ENCODE measurements at regions not wholly inside any gene's neighbourhood (a gene's known extent, or its start where the extent isn't known, plus 50 kb on each side); places are given as distances from the start of the nearest gene placed in this dataset. TPM values are rescaled to one million over a fixed set of nuclear protein-coding genes. Genes with fewer than 3 reads are reported as not detected.

GRCh38 chr22:25509374-25509791, 55.1 kb upstream of the GRK3 start:
- H4K8ac ChIP-seq (ENCODE audit: low read depth, low read length), result no peak overlapping the region
- H3K79me2 ChIP-seq (ENCODE audit: control insufficient read depth, insufficient read depth, low read length), result no peaks in the 10 kb centered on the region
- no peak overlapping the region for H4K5ac ChIP-seq (ENCODE audit: low read length)
- H2BK5ac ChIP-seq (ENCODE audit: low read length), result no peak overlapping the region
- no peak overlapping the region for H3K18ac ChIP-seq (ENCODE audit: low read length)
- no peaks in the 10 kb centered on the region for H3K27me3 ChIP-seq (ENCODE audit: insufficient read depth, low read length, poor library complexity)
- WGBS (ENCODE audit: extremely low coverage, insufficient coverage, low lambda C conversion rate), result no CpG with 5 or more reads among the region's 5 CpGs
- no peak overlapping the region for H2BK120ac ChIP-seq (ENCODE audit: low read depth, low read length)
- H3K23ac ChIP-seq (ENCODE audit: low read length), result no peak overlapping the region
- H2AK5ac ChIP-seq (ENCODE audit: low read length), result no peak overlapping the region
- no peak overlapping the region for H2BK15ac ChIP-seq (replicated peaks; ENCODE audit: low read depth)
- H3K79me1 ChIP-seq (ENCODE audit: low read length), result no peaks in the 10 kb centered on the region
- no peaks in the 10 kb centered on the region for H3K36me3 ChIP-seq (ENCODE audit: control insufficient read depth, insufficient read depth, low read length)
- H3K4me3 ChIP-seq (ENCODE audit: low read length), result no peak overlapping the region
- no peak overlapping the region for H3K4ac ChIP-seq (ENCODE audit: low read depth, low read length)
- H3K27ac ChIP-seq (ENCODE audit: low read depth, low read length), result no peak overlapping the region
- no peaks in the 10 kb centered on the region for H3K4me1 ChIP-seq (ENCODE audit: control insufficient read depth, low read depth, low read length)
- H3K4me2 ChIP-seq (ENCODE audit: low read length), result no peak overlapping the region
- no peak overlapping the region for H3K56ac ChIP-seq (ENCODE audit: low read length)
- H3K9ac ChIP-seq (ENCODE audit: low read length), result no peak overlapping the region
- DNase-seq, result no peak

GRCh38 chr22:25510876-25511275, 53.6 kb upstream of the GRK3 start:
- Histone ChIP-seq H3K27ac (ENCODE audit: low read depth, low read length) (no peak overlapping the region), H2BK15ac (replicated peaks; ENCODE audit: low read depth) (no peak overlapping the region), H4K5ac (ENCODE audit: low read length) (no peak overlapping the region), H2AK5ac (ENCODE audit: low read length) (no peak overlapping the region), H4K8ac (ENCODE audit: low read depth, low read length) (no peak overlapping the region), H3K18ac (ENCODE audit: low read length) (no peak overlapping the region), H3K79me2 (ENCODE audit: control insufficient read depth, insufficient read depth, low read length) (no peaks in the 10 kb centered on the region), H3K23ac (ENCODE audit: low read length) (no peak overlapping the region), H3K4me1 (ENCODE audit: control insufficient read depth, low read depth, low read length) (no peaks in the 10 kb centered on the region), H3K36me3 (ENCODE audit: control insufficient read depth, insufficient read depth, low read length) (no peaks in the 10 kb centered on the region), H2BK5ac (ENCODE audit: low read length) (no peak overlapping the region), H3K56ac (ENCODE audit: low read length) (no peak overlapping the region), H3K27me3 (ENCODE audit: insufficient read depth, low read length, poor library complexity) (no peaks in the 10 kb centered on the region), H3K4me3 (ENCODE audit: low read length) (no peak overlapping the region), H3K4me2 (ENCODE audit: low read length) (no peak overlapping the region), H3K79me1 (ENCODE audit: low read length) (no peaks in the 10 kb centered on the region), H3K4ac (ENCODE audit: low read depth, low read length) (no peak overlapping the region), H2BK120ac (ENCODE audit: low read depth, low read length) (no peak overlapping the region), H3K9ac (ENCODE audit: low read length) (no peak overlapping the region)
- WGBS (ENCODE audit: extremely low coverage, insufficient coverage, low lambda C conversion rate), result no CpG with 5 or more reads among the region's 3 CpGs
- no peak for DNase-seq

- Histone ChIP-seq H2BK5ac (ENCODE audit: low read length) (no peak overlapping the region), H3K56ac (ENCODE audit: low read length) (no peak overlapping the region), H3K4me3 (ENCODE audit: low read length) (no peak overlapping the region), H4K8ac (ENCODE audit: low read depth, low read length) (no peak overlapping the region), H3K27ac (ENCODE audit: low read depth, low read length) (no peak overlapping the region), H4K5ac (ENCODE audit: low read length) (no peak overlapping the region), H3K79me1 (ENCODE audit: low read length) (no peaks in the 10 kb centered on the region), H3K4me1 (ENCODE audit: control insufficient read depth, low read depth, low read length) (no peaks in the 10 kb centered on the region), H3K18ac (ENCODE audit: low read length) (no peak overlapping the region), H3K9ac (ENCODE audit: low read length) (no peak overlapping the region), H3K23ac (ENCODE audit: low read length) (no peak overlapping the region), H3K36me3 (ENCODE audit: control insufficient read depth, insufficient read depth, low read length) (no peaks in the 10 kb centered on the region), H3K79me2 (ENCODE audit: control insufficient read depth, insufficient read depth, low read length) (no peaks in the 10 kb centered on the region), H3K27me3 (ENCODE audit: insufficient read depth, low read length, poor library complexity) (no peaks in the 10 kb centered on the region), H2BK120ac (ENCODE audit: low read depth, low read length) (no peak overlapping the region), H3K4me2 (ENCODE audit: low read length) (no peak overlapping the region), H3K4ac (ENCODE audit: low read depth, low read length) (no peak overlapping the region), H2BK15ac (replicated peaks; ENCODE audit: low read depth) (no peak overlapping the region), H2AK5ac (ENCODE audit: low read length) (no peak overlapping the region)
- DNase-seq, result no peak
- no CpG with 5 or more reads among the region's 3 CpGs for WGBS (ENCODE audit: extremely low coverage, insufficient coverage, low lambda C conversion rate)
Observed at GRCh38 chr22:25511725-25512124, 52.8 kb upstream of the GRK3 start.

- no peak overlapping the region for H2BK120ac ChIP-seq (ENCODE audit: low read depth, low read length)
- no peak overlapping the region for H3K4me3 ChIP-seq (ENCODE audit: low read length)
- no peaks in the 10 kb centered on the region for H3K79me1 ChIP-seq (ENCODE audit: low read length)
- H3K4me2 ChIP-seq (ENCODE audit: low read length), result no peak overlapping the region
- WGBS (ENCODE audit: extremely low coverage, insufficient coverage, low lambda C conversion rate), result no CpG with 5 or more reads among the region's 13 CpGs
- H3K4me1 ChIP-seq (ENCODE audit: control insufficient read depth, low read depth, low read length), result no peaks in the 10 kb centered on the region
- H3K4ac ChIP-seq (ENCODE audit: low read depth, low read length), result no peak overlapping the region
- no peak overlapping the region for H2BK15ac ChIP-seq (replicated peaks; ENCODE audit: low read depth)
- H3K27ac ChIP-seq (ENCODE audit: low read depth, low read length), result no peak overlapping the region
- peak; percentile 69 for DNase-seq
- H3K56ac ChIP-seq (ENCODE audit: low read length), result no peak overlapping the region
- H3K18ac ChIP-seq (ENCODE audit: low read length), result no peak overlapping the region
- no peaks in the 10 kb centered on the region for H3K36me3 ChIP-seq (ENCODE audit: control insufficient read depth, insufficient read depth, low read length)
- no peak overlapping the region for H3K23ac ChIP-seq (ENCODE audit: low read length)
- H2BK5ac ChIP-seq (ENCODE audit: low read length), result no peak overlapping the region
- no peak overlapping the region for H4K8ac ChIP-seq (ENCODE audit: low read depth, low read length)
- no peak overlapping the region for H2AK5ac ChIP-seq (ENCODE audit: low read length)
- H3K9ac ChIP-seq (ENCODE audit: low read length), result no peak overlapping the region
- no peaks in the 10 kb centered on the region for H3K79me2 ChIP-seq (ENCODE audit: control insufficient read depth, insufficient read depth, low read length)
- no peak overlapping the region for H4K5ac ChIP-seq (ENCODE audit: low read length)
- H3K27me3 ChIP-seq (ENCODE audit: insufficient read depth, low read length, poor library complexity), result no peaks in the 10 kb centered on the region
Observed at GRCh38 chr22:25514436-25515180, 49.9 kb upstream of the GRK3 start.

Small RNA genes lying in the stretch of these regions (small RNA-seq; reads per million reads assigned to genes)
- gene IGLL3P (ENCODE audit: insufficient read depth) (not detected), gene MIR6817 (ENCODE audit: insufficient read depth) (3.0 reads per million, percentile 46 among the genes with 10 or more reads in this experiment)
